AG04449 (cell line): ENCODE measurements at regions not wholly inside any gene's neighbourhood (a gene's known extent, or its start where the extent isn't known, plus 50 kb on each side); places are given as distances from the start of the nearest gene placed in this dataset.

Source experiments
- CTCF ChIA-PET: fragments of 350-600 bp; formaldehyde crosslinking; extraction: SDS; loops from one replicate; lab custom pipeline; 2021; ENCODE audit warnings: antibody characterized with exemption; lab: Yijun Ruan, JAX
- POLR2A ChIA-PET: fragments of 400-600, 350-600 bp; formaldehyde crosslinking; extraction: SDS; loops from one replicate; lab custom pipeline; 2020; ENCODE audit warnings: antibody characterized with exemption, inconsistent platforms; lab: Yijun Ruan, JAX
- DNase-seq: peaks from one replicate; pipeline ENCODE4 v3.0.0-alpha.2; 2010; ENCODE audit warnings: low read depth, low spot score
- H3K4me3 ChIP-seq: 2 replicates; pipeline ENCODE4 v1.5.1; 2011; ENCODE audit warnings: low read depth, mild to moderate bottlenecking, control low read depth, low read length
- CTCF ChIP-seq: IDR thresholded peaks from one replicate; pipeline ENCODE4 v1.5.1; 2011; ENCODE audit warnings: mild to moderate bottlenecking, moderate library complexity, low read length, control low read depth, inconsistent platforms; ENCODE audit not compliant: insufficient read depth; ENCODE audit errors: missing control alignments

- DNase-seq: no peak
- no peak for TF ChIP-seq CTCF
- ChIA-PET CTCF (no interaction called here), POLR2A (no interaction called here)
- no peak overlapping the region for H3K4me3 ChIP-seq
Measured at GRCh38 chr13:71242201-71242600, 624.8 kb downstream of the DACH1 start.

GRCh38 chr13:71240911-71241310, 626.1 kb downstream of the DACH1 start:
- H3K4me3 ChIP-seq: no peak overlapping the region
- DNase-seq: no peak
- POLR2A ChIA-PET: no interaction called here
- CTCF ChIA-PET: no interaction called here
- TF ChIP-seq CTCF: no peak

- POLR2A ChIA-PET: no interaction called here
Measured at GRCh38 chr13:71237332-71237731, 629.7 kb downstream of the DACH1 start.

GRCh38 chr13:71219698-71220415, 647.1 kb downstream of the DACH1 start:
- ChIA-PET CTCF (no interaction called here), POLR2A (no interaction called here)
- no peak overlapping the region for H3K4me3 ChIP-seq
- TF ChIP-seq CTCF: no peak
- no peak for DNase-seq

More at GRCh38 chr13:71237332-71237731, 629.7 kb downstream of the DACH1 start:
- CTCF ChIA-PET: no interaction called here
- no peak overlapping the region for H3K4me3 ChIP-seq
- no peak for DNase-seq
- TF ChIP-seq CTCF: no peak

GRCh38 chr13:71218960-71219359, 648.0 kb downstream of the DACH1 start:
- TF ChIP-seq CTCF: no peak
- no peak for DNase-seq
- POLR2A ChIA-PET: no interaction called here
- no peak overlapping the region for H3K4me3 ChIP-seq
- CTCF ChIA-PET: no interaction called here

GRCh38 chr13:71217827-71218226, 649.2 kb downstream of the DACH1 start:
- CTCF ChIA-PET: no interaction called here
- H3K4me3 ChIP-seq: no peak overlapping the region
- no peak for TF ChIP-seq CTCF
- no peak for DNase-seq
- POLR2A ChIA-PET: no interaction called here
